ENCODE measurements at regions not wholly inside any gene's neighbourhood (a gene's known extent, or its start where the extent isn't known, plus 50 kb on each side); places are given as distances from the start of the nearest gene placed in this dataset.

- TF ChIP-seq CTCF (IDR thresholded peaks at IDR 0.05), result no peak
- no peak for TF ChIP-seq POLR2AphosphoS5 (IDR thresholded peaks at IDR 0.05)
Measured at GRCh38 chr20:18987781-18988360, 174.3 kb downstream of the SCP2D1 start.
